Activated T-helper 1 cell treated with anti-CD3 and anti-CD28 coated beads, Interleukin-12 subunit alpha, Interleukin-12 subunit beta, Interleukin-2, Interleukin-4 antibody, amounts not matched to agents 30 ng/mL and 10 ng/mL and 1 ng/mL, durations not matched to agents 14 hours and 24 hours and 36 hours (primary cell): ENCODE measurements at regions not wholly inside any gene's neighbourhood (a gene's known extent, or its start where the extent isn't known, plus 50 kb on each side); places are given as distances from the start of the nearest gene placed in this dataset.

ENCODE experiments used
- DNase-seq: peaks from one replicate; pipeline ENCODE4 v3.0.0; 2021; ENCODE audit warnings: low spot score
- H3K27ac Mint-ChIP-seq: one replicate; pipeline ENCODE4 v1.8.0; 2021; ENCODE audit warnings: mild to moderate bottlenecking, mixed read lengths
- H3K27me3 Mint-ChIP-seq: one replicate; pipeline ENCODE4 v1.8.0; 2022; ENCODE audit warnings: mild to moderate bottlenecking, moderate library complexity, mixed read lengths; ENCODE audit not compliant: insufficient read depth
- H3K36me3 Mint-ChIP-seq: one replicate; pipeline ENCODE4 v1.8.0; 2021; ENCODE audit warnings: low read depth, mixed read lengths
- H3K4me1 Mint-ChIP-seq: one replicate; pipeline ENCODE4 v1.8.0; 2021; ENCODE audit warnings: low read depth, mixed read lengths
- H3K4me3 Mint-ChIP-seq: one replicate; pipeline ENCODE4 v1.8.0; 2021; ENCODE audit warnings: mild to moderate bottlenecking, moderate library complexity, mixed read lengths
- H3K9me3 Mint-ChIP-seq: one replicate; pipeline ENCODE4 v1.8.0; 2021; ENCODE audit warnings: mixed read lengths
- intact Hi-C: fragments of 100-400 bp; cut with micrococcal nuclease; formaldehyde crosslinking; loops from one replicate; pipeline ENCODE4 v1.15.1; 2024

DNA sequence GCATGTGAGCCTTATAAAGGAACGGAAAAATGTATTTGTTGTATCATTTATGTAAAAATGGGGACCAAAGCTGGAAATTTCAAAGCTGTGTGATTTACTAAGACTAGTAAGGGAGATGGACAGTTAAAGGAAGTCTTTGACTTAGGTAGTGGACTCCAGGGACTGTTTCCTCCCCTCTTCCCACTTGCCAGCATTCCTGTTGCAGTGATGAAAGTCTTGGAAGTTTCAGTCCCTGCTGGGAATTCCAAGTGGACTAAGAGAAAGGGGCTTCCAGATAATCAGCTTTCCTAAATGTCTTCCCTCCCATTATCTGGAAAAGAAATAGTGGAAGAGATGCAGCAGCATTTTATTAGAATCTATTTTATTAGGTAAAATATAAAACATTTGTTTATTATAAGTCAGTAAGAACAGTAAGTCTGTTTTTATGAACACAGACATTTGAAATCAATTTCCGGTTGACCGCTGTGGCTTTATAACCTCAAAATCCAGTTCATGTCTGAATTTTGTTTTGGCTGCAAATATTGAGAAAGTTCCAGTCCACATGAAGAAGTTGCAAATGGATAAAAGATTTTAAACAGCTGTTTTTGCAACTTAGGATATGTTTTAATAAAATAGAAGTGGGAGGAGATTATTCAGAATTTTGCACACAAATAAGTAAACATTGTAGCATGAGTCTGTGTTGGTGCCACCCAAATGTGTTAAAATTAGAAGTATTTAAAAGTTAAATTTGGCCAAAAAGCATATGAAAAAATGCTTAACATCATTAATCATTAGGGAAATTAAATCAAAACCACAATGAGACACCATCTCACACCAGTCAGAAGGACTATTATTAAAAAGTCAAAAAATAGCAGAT is 141.8 kb downstream of the IL20RB start:
- intact Hi-C loops, result no loop called here
- H3K4me1 Mint-ChIP-seq, result no peaks in the 10 kb centered on the region
- H3K27me3 Mint-ChIP-seq, result peaks cover 6% of the 10 kb centered on the region
- no peaks in the 10 kb centered on the region for H3K9me3 Mint-ChIP-seq
- no peaks in the 10 kb centered on the region for H3K36me3 Mint-ChIP-seq
- DNase-seq, result no peak
- no peak overlapping the region for H3K27ac Mint-ChIP-seq
- H3K4me3 Mint-ChIP-seq, result no peak overlapping the region

DNA sequence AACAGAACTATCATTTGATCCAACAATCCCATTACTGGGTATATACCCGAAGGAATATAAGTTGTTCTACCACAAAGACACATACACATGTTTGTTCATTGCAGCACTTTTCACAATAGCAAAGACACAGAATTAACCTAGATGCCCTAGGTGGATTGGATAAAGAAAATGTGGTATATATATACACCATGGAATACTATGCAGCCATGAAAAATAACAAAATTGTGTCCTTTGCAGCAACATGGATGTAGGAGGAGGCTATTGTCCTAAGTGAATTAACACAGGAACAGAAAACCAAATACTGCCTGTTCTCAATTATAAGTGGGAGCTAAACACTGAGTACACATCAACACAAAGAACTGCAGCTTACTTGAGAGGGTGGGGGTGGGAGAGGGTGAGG is 142.5 kb downstream of the IL20RB start:
- Mint-ChIP-seq H3K27ac (no peak overlapping the region), H3K27me3 (peaks cover 6% of the 10 kb centered on the region), H3K4me3 (no peak overlapping the region), H3K4me1 (no peaks in the 10 kb centered on the region), H3K36me3 (no peaks in the 10 kb centered on the region), H3K9me3 (no peaks in the 10 kb centered on the region)
- intact Hi-C loops, result no loop called here
- no peak for DNase-seq

GRCh38 chr3:137103739-137104138 is 146.0 kb downstream of the IL20RB start:
- H3K4me3 Mint-ChIP-seq, result no peak overlapping the region
- intact Hi-C loops, result no loop called here
- no peaks in the 10 kb centered on the region for H3K4me1 Mint-ChIP-seq
- H3K9me3 Mint-ChIP-seq, result no peaks in the 10 kb centered on the region
- H3K27ac Mint-ChIP-seq, result no peak overlapping the region
- H3K36me3 Mint-ChIP-seq, result no peaks in the 10 kb centered on the region
- H3K27me3 Mint-ChIP-seq, result peaks cover 13% of the 10 kb centered on the region
- no peak for DNase-seq

DNA sequence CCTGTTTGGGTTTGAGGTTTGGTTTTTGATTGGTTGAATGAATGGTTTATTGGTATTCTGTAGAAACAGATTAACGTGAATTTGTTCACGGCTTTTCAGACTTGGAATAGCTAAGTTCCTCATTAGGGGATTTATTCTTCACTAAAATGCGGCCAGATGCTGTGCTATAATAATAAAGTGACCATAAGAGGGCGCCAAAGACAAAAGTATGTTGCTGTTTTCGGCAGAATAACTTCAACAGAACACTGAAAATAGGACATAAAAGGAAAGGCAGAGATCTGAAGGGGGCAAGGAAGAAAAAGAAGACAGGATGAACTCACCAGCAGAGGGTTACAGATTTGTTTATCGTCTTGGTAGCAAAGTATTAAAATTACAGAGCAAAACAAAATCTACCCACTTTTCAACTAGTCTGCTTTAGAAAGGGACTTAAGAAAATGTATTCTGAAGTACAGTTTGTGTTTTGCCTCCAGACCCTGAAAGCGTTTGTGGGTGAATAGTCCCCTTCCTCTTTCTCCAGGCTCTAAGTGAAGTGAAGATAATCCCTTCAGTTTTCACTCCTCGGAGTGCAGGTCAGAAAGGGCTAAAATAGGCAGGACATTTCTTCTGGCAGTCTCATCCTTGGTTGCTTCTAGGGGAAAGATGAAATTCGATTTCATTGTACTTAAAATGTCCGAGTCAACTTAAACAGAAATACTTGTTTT is 147.6 kb downstream of the IL20RB start:
- H3K36me3 Mint-ChIP-seq, result no peaks in the 10 kb centered on the region
- H3K4me3 Mint-ChIP-seq, result no peak overlapping the region
- H3K27ac Mint-ChIP-seq, result no peak overlapping the region
- intact Hi-C loops, result loop anchor here (1.0 kb wide), 3 partner anchors 841 to 1030 kb away; no protein-coding TSS in a partner anchor
- DNase-seq, result no peak
- H3K4me1 Mint-ChIP-seq, result no peaks in the 10 kb centered on the region
- no peaks in the 10 kb centered on the region for H3K9me3 Mint-ChIP-seq
- H3K27me3 Mint-ChIP-seq, result peaks cover 13% of the 10 kb centered on the region

DNA sequence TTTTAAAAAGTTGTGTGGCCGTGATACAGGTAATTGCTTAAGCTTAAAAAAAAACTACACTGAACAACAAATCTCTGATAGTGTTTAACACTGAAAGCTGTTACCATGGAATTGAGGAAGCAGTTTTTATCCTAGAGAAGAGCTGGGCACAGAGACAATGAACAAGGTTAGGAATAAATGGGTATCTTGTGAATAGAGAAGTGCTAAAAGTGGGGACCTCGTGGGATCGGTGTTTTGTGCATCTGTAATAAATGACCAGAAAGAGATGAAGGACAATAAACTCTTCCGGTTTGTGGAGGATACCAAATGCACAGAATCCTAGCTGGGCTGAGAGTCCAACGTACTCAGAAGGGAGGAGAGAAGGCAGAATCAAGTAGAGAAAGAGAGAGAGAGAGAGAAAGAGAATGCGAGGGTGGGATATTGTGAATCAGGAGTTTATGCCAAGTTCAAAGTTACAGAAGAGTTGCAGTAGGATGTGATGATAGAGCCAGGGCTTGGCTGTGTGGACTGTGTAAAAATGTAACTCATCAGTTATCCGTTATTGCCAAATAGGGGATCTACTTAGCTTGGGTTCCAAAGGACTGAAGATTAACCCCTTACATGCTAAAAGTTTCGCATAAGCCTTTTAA is 148.9 kb downstream of the IL20RB start:
- no peaks in the 10 kb centered on the region for H3K4me1 Mint-ChIP-seq
- H3K9me3 Mint-ChIP-seq, result no peaks in the 10 kb centered on the region
- no peak for DNase-seq
- no peak overlapping the region for H3K27ac Mint-ChIP-seq
- intact Hi-C loops, result no loop called here
- no peak overlapping the region for H3K4me3 Mint-ChIP-seq
- no peaks in the 10 kb centered on the region for H3K36me3 Mint-ChIP-seq
- H3K27me3 Mint-ChIP-seq, result peaks cover 10% of the 10 kb centered on the region

DNA sequence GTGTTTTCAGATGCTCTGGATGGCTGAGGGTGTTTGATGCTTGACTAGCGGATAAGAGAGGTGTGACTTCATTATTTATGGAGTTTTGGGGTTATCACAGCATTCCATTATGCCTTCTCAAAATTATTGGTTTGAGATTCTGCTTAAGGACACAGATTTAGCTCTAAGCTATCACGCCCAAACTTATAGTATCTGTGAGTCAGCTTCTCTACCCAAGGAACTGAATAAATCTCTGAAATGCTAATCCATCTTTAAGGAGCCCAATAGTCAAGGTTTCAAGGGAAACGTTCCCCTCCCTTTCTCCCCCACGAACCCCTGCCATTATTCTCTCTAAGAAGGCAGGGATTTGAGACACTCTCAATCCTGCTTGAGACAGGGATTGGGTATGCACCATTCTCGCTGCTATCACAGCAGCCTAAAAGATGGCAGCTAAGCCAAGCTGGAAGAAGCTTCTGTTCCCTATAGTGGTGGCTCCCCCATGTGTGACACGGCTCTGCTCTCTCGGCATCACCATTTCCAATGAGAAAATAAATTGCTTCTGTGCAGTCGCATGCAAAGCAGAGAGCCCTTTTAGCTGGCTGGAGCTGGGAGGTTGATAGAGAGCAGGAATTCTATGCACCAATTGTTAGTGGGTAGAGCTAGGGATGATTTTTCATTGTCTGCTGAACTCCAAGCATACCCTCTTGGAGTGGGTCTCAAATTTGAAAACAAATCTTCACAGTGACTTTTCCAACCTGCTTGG is 151.1 kb downstream of the IL20RB start:
- Mint-ChIP-seq H3K4me3 (no peak overlapping the region), H3K27ac (no peak overlapping the region), H3K4me1 (no peaks in the 10 kb centered on the region), H3K36me3 (no peaks in the 10 kb centered on the region), H3K27me3 (peaks cover 10% of the 10 kb centered on the region), H3K9me3 (no peaks in the 10 kb centered on the region)
- no peak for DNase-seq
- intact Hi-C loops, result no loop called here

DNA sequence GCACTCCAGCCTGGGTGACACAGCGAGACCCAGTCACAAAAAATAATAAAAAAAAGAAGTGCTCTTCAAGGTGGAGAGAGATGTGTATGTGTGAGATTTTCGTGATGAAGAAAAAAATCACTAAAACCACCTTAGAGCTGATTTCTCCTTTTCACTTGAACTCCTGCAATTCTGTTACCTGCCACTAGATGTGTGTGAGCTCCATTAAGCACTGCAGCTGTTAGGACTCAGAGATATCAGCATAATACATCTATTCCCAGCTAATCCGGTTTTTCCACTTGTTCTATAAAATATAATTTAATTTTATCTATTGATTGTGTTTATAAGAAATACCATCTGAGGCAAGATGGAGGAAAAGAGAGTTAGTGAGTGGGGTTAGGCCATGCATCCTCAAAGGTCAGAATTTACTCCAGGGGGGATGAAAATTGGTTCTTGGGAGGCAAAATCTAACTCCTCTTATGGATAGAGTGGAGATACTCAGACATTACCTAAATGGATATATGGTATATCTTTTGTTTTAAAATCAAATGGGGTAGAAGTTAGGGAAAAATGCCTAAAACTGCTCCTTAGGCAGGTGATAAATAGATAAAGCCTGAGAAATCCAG is 152.7 kb downstream of the IL20RB start:
- no peak for DNase-seq
- Mint-ChIP-seq H3K4me3 (no peak overlapping the region), H3K27me3 (peaks cover 12% of the 10 kb centered on the region), H3K27ac (no peak overlapping the region), H3K9me3 (no peaks in the 10 kb centered on the region), H3K36me3 (no peaks in the 10 kb centered on the region), H3K4me1 (no peaks in the 10 kb centered on the region)
- intact Hi-C loops, result no loop called here

- H3K4me1 Mint-ChIP-seq, result no peaks in the 10 kb centered on the region
- peaks cover 11% of the 10 kb centered on the region for H3K27me3 Mint-ChIP-seq
- H3K36me3 Mint-ChIP-seq, result no peaks in the 10 kb centered on the region
- DNase-seq, result no peak
- intact Hi-C loops, result no loop called here
- H3K27ac Mint-ChIP-seq, result no peak overlapping the region
- no peak overlapping the region for H3K4me3 Mint-ChIP-seq
- no peaks in the 10 kb centered on the region for H3K9me3 Mint-ChIP-seq
Measured at GRCh38 chr3:137111497-137111896, 153.7 kb downstream of the IL20RB start.

- no peak overlapping the region for H3K27ac Mint-ChIP-seq
- intact Hi-C loops, result no loop called here
- no peak overlapping the region for H3K4me3 Mint-ChIP-seq
- peaks cover 18% of the 10 kb centered on the region for H3K27me3 Mint-ChIP-seq
- no peaks in the 10 kb centered on the region for H3K4me1 Mint-ChIP-seq
- no peaks in the 10 kb centered on the region for H3K36me3 Mint-ChIP-seq
- no peaks in the 10 kb centered on the region for H3K9me3 Mint-ChIP-seq
- no peak for DNase-seq
Measured at GRCh38 chr3:137116619-137117018, 158.8 kb downstream of the IL20RB start.

GRCh38 chr3:137121704-137122314 is 164.0 kb downstream of the IL20RB start:
- Mint-ChIP-seq H3K4me1 (no peaks in the 10 kb centered on the region), H3K4me3 (no peak overlapping the region), H3K36me3 (no peaks in the 10 kb centered on the region), H3K9me3 (no peaks in the 10 kb centered on the region), H3K27ac (no peak overlapping the region), H3K27me3 (peaks cover 15% of the 10 kb centered on the region)
- intact Hi-C loops, result no loop called here
- DNase-seq, result no peak

DNA sequence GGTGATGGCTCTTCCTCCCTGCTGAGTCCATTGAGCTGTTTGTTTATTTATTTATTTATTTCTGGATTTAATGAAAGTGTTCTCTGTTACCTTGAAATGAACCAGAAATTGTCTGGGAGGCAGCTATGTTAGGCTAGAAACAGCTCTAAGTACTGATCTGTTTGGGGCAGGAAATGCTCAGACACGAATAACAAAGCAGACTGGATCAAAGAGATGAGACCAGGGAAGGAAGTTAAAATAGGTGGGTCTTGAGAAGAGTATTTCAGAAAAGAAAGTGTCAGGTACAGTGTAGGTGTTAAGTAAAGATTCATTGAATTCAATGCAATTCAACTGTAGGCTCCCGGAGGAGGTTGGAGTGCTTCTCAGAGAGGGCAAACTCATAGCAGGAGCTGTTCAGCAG is 173.3 kb downstream of the IL20RB start:
- H3K9me3 Mint-ChIP-seq, result no peaks in the 10 kb centered on the region
- intact Hi-C loops, result no loop called here
- no peak overlapping the region for H3K4me3 Mint-ChIP-seq

DNA sequence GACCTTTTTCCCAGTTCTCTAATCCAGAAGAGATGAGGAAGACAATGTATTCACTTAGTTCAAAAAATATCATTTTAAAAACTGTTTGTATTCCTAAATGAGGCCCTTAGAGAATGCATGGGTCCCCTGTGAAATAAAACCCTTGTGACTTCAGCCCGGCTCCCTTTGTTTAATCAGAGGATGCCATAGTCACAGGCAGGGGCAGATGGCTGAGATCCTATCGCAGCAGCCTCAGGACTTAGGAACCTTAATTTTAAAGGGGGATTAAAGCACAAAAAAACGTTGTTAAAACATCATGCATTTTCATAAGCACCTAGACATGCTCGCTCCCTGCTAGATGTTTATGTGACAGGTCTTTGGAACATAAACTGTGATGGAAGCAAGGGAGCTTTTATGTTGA is 176.6 kb downstream of the IL20RB start:
- Mint-ChIP-seq H3K4me1 (no peaks in the 10 kb centered on the region), H3K27me3 (peaks cover 2% of the 10 kb centered on the region), H3K27ac (no peak overlapping the region), H3K36me3 (no peaks in the 10 kb centered on the region), H3K4me3 (no peak overlapping the region), H3K9me3 (no peaks in the 10 kb centered on the region)
- no peak for DNase-seq
- intact Hi-C loops, result no loop called here

More for the DNA sequence above, 173.3 kb downstream of the IL20RB start:
- no peak for DNase-seq
- peaks cover 2% of the 10 kb centered on the region for H3K27me3 Mint-ChIP-seq
- H3K27ac Mint-ChIP-seq, result no peak overlapping the region
- no peaks in the 10 kb centered on the region for H3K4me1 Mint-ChIP-seq
- no peaks in the 10 kb centered on the region for H3K36me3 Mint-ChIP-seq
